Activated T-cell treated with anti-CD3 and anti-CD28 coated beads, Interleukin-2, amount 50 U/mL, for 4 hours (primary cell): ENCODE measurements at regions not wholly inside any gene's neighbourhood (a gene's known extent, or its start where the extent isn't known, plus 50 kb on each side); places are given as distances from the start of the nearest gene placed in this dataset.
A peak's percentile ranks its signal among the peaks of the same experiment; 100 is the strongest.
"Not testable (repeated sequence)": the region's sequence is repeated elsewhere in the genome, so short reads cannot be mapped to it uniquely, and the experiment has no call there.

Experiments used
- ATAC-seq, 2 donors: fragments of 200-7000 bp; cut with Tn5 transposase; one replicate each; pipeline ENCODE4 v1.10.0; 2021
- DNase-seq: peaks from one replicate; pipeline ENCODE4 v3.0.0-alpha.2; 2020
- H3K27me3 Mint-ChIP-seq: one replicate; pipeline ENCODE4 v1.8.0; 2021; ENCODE audit warnings: low read depth, mixed read lengths
- H3K36me3 Mint-ChIP-seq: one replicate; pipeline ENCODE4 v1.8.0; 2022; ENCODE audit warnings: mixed read lengths; ENCODE audit not compliant: insufficient read depth
- H3K4me1 Mint-ChIP-seq: one replicate; pipeline ENCODE4 v1.8.0; 2021; ENCODE audit warnings: low read depth, mixed read lengths
- H3K4me3 Mint-ChIP-seq: one replicate; pipeline ENCODE4 v1.8.0; 2021; ENCODE audit warnings: mild to moderate bottlenecking, moderate library complexity, mixed read lengths
- H3K9me3 Mint-ChIP-seq: one replicate; pipeline ENCODE4 v1.8.0; 2021; ENCODE audit warnings: mixed read lengths

- H3K9me3 Mint-ChIP-seq, H3K4me3 Mint-ChIP-seq, H3K4me1 Mint-ChIP-seq, ATAC-seq, H3K27me3 Mint-ChIP-seq, DNase-seq, H3K36me3 Mint-ChIP-seq: not testable (repeated sequence)
Observed at GRCh38 chr17:15847447-15848229, 97.3 kb upstream of the ADORA2B start.

DNA sequence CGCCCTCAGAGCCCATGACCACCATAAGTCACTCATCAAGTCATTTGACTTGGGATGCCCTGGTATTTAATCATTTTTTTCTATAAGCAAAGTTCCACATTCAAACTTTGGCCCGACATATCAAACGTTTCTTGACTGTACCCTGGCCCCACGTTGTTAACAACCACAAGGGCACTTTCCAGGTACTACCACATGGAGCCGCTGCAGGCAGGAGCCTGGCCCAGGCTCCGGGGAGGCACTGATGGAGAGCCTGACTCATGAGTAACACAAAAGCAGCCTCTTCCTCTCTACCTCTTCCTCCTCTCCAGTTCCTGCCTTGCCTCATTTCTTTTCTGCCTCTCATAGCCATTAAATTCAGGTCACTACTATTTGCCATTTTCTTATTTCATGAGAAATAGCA is 95.9 kb upstream of the ADORA2B start:
- not testable (repeated sequence) for H3K36me3 Mint-ChIP-seq, H3K4me3 Mint-ChIP-seq, H3K4me1 Mint-ChIP-seq, H3K27me3 Mint-ChIP-seq, H3K9me3 Mint-ChIP-seq
- peak; percentile 17 for DNase-seq
- peak; percentile 95 to 97 for ATAC-seq

GRCh38 chr17:15850071-15850470 is 94.9 kb upstream of the ADORA2B start:
- not testable (repeated sequence) for H3K9me3 Mint-ChIP-seq, H3K36me3 Mint-ChIP-seq, H3K4me3 Mint-ChIP-seq, H3K27me3 Mint-ChIP-seq, ATAC-seq, H3K4me1 Mint-ChIP-seq, DNase-seq

GRCh38 chr17:15850687-15851086 is 94.2 kb upstream of the ADORA2B start:
- not testable (repeated sequence) for H3K9me3 Mint-ChIP-seq, H3K27me3 Mint-ChIP-seq, H3K36me3 Mint-ChIP-seq, H3K4me3 Mint-ChIP-seq, ATAC-seq, DNase-seq, H3K4me1 Mint-ChIP-seq

DNA sequence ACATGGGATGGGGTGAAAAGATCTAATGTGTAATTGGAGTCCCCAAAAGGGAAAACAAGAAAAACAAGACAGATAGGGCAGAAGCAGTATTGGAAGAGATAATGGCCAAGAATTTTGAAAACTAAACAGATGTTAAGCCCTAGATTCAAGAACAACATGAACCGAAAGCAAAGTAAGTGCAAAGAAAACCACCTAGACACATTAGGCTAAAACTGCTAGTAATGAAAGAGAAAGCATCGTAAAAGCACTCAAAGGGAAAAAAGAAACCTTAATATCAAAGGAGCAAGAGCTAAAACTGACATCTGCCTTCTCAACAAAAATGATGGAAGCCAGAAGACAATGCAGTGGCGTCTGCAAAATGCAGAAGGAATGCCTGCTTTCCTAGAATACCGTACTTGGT is 92.1 kb upstream of the ADORA2B start:
- not testable (repeated sequence) for H3K4me3 Mint-ChIP-seq, DNase-seq, H3K27me3 Mint-ChIP-seq, ATAC-seq, H3K36me3 Mint-ChIP-seq, H3K9me3 Mint-ChIP-seq, H3K4me1 Mint-ChIP-seq

DNA sequence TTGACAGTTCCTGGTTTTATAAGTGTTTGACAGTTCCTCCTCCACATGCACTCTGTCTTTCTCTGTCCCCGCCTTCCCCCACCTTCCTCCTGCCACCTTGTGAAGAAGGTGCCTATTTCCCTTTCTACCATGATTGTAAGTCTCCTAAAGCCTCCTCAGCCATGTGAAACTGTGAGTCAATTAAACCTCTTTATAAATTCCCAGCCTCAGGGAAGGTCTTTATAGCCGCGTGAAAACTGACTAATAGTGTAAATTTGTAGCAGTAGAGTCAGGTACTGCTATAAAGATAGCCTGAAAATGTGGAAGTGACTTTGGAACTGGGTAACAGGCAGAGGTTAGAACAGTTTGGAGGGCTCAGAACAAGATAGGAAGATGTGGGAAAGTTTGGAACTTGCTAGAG is 88.7 kb upstream of the ADORA2B start:
- not testable (repeated sequence) for H3K36me3 Mint-ChIP-seq, DNase-seq, H3K4me3 Mint-ChIP-seq, H3K4me1 Mint-ChIP-seq, H3K9me3 Mint-ChIP-seq, H3K27me3 Mint-ChIP-seq, ATAC-seq

- ATAC-seq, H3K9me3 Mint-ChIP-seq, H3K36me3 Mint-ChIP-seq, H3K27me3 Mint-ChIP-seq, H3K4me1 Mint-ChIP-seq, H3K4me3 Mint-ChIP-seq, DNase-seq: not testable (repeated sequence)
Observed at GRCh38 chr17:15856745-15857144, 88.2 kb upstream of the ADORA2B start.

DNA sequence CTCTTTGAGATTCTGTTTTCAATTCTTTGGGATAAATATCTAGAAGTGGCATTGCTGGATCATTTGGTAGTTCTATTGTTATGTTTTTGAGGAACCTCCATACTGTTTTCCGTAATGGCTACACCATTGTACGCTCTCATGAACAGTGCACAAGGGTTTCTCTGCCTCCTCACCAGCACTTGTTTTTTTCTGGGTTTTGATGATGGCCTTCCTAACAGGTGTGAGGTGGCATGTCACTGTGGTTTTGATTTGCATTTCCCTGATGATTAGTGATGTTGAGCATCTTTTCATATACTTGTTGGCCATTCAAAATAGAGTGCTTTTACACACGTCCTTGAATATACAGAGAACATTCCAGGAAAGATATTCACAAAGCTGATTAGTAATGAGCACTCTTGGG is 86.8 kb upstream of the ADORA2B start:
- not testable (repeated sequence) for H3K4me1 Mint-ChIP-seq, DNase-seq, ATAC-seq, H3K4me3 Mint-ChIP-seq, H3K27me3 Mint-ChIP-seq, H3K36me3 Mint-ChIP-seq
- peaks cover 16% of the 10 kb centered on the region for H3K9me3 Mint-ChIP-seq

- H3K9me3 Mint-ChIP-seq = peaks cover 16% of the 10 kb centered on the region
- not testable (repeated sequence) for H3K27me3 Mint-ChIP-seq
Observed at GRCh38 chr17:15860774-15861173, 84.2 kb upstream of the ADORA2B start.

GRCh38 chr17:15864061-15864460 is 80.9 kb upstream of the ADORA2B start:
- peaks cover 16% of the 10 kb centered on the region for H3K9me3 Mint-ChIP-seq
- ATAC-seq, H3K4me3 Mint-ChIP-seq, H3K36me3 Mint-ChIP-seq, DNase-seq, H3K4me1 Mint-ChIP-seq, H3K27me3 Mint-ChIP-seq: not testable (repeated sequence)

More at GRCh38 chr17:15860774-15861173, 84.2 kb upstream of the ADORA2B start:
- not testable (repeated sequence) for H3K4me3 Mint-ChIP-seq, ATAC-seq, DNase-seq, H3K36me3 Mint-ChIP-seq, H3K4me1 Mint-ChIP-seq

GRCh38 chr17:15864472-15864871 is 80.5 kb upstream of the ADORA2B start:
- H3K9me3 Mint-ChIP-seq = peaks cover 16% of the 10 kb centered on the region
- not testable (repeated sequence) for H3K27me3 Mint-ChIP-seq, ATAC-seq, DNase-seq, H3K36me3 Mint-ChIP-seq, H3K4me1 Mint-ChIP-seq, H3K4me3 Mint-ChIP-seq

DNA sequence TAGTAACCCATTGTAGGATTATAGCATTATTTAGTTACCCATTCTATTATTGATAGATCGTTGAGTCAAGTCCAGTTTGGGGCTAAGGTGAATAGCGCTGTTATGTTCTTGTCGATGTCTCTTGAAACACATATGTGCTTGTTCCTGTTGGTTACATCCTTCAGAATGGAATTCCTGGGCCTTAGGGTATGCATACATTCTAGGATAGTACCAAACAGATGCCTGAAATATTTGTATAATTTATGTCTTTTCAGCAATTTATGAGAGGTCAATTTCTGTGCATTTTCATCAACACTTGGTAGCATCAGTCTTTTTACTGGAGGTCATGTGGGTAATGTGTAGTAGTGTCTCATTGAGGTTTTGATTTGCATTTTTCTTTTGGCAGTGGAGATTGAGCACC is 78.9 kb upstream of the ADORA2B start:
- ATAC-seq, H3K4me1 Mint-ChIP-seq, H3K4me3 Mint-ChIP-seq, H3K27me3 Mint-ChIP-seq, DNase-seq, H3K36me3 Mint-ChIP-seq: not testable (repeated sequence)
- H3K9me3 Mint-ChIP-seq = peaks cover 13% of the 10 kb centered on the region

- H3K4me3 Mint-ChIP-seq, H3K4me1 Mint-ChIP-seq, ATAC-seq, H3K36me3 Mint-ChIP-seq, H3K27me3 Mint-ChIP-seq, DNase-seq, H3K9me3 Mint-ChIP-seq: not testable (repeated sequence)
Observed at GRCh38 chr17:15867331-15867730, 77.6 kb upstream of the ADORA2B start.

GRCh38 chr17:15869868-15870267 is 75.1 kb upstream of the ADORA2B start:
- not testable (repeated sequence) for H3K4me1 Mint-ChIP-seq, H3K4me3 Mint-ChIP-seq, H3K9me3 Mint-ChIP-seq, DNase-seq, H3K27me3 Mint-ChIP-seq, H3K36me3 Mint-ChIP-seq, ATAC-seq

GRCh38 chr17:15872677-15873076 is 72.3 kb upstream of the ADORA2B start:
- DNase-seq, H3K9me3 Mint-ChIP-seq, H3K27me3 Mint-ChIP-seq, ATAC-seq, H3K4me3 Mint-ChIP-seq, H3K4me1 Mint-ChIP-seq, H3K36me3 Mint-ChIP-seq: not testable (repeated sequence)
